GM23338 (cell line): ENCODE measurements at regions not wholly inside any gene's neighbourhood (a gene's known extent, or its start where the extent isn't known, plus 50 kb on each side); places are given as distances from the start of the nearest gene placed in this dataset.

Experiments used
- ATAC-seq: fragments of 200-7000 bp; cut with Tn5 transposase; 3 replicates; pipeline ENCODE4 v1.9.1; 2020
- DNase-seq: peaks from one replicate; pipeline ENCODE4 v3.0.0-alpha.2; 2015; ENCODE audit warnings: low spot score
- H2AFZ ChIP-seq: fragments of 200-600 bp; sonication (generic); 2 replicates; pipeline ENCODE4 v1.8.0; 2016; ENCODE audit warnings: antibody characterized with exemption, mild to moderate bottlenecking, moderate library complexity
- H3F3A ChIP-seq: fragments of 200-600 bp; sonication (generic); replicated peaks from 2 replicates; pipeline ENCODE4 v1.8.0; 2017; ENCODE audit warnings: antibody characterized with exemption, mixed run types, low read depth
- H3K27ac ChIP-seq: fragments of 200-600 bp; sonication (generic); 2 replicates; pipeline ENCODE4 v1.6.1; 2016; ENCODE audit warnings: low read depth
- H3K27me3 ChIP-seq: fragments of 200-600 bp; sonication (generic); 2 replicates; pipeline ENCODE4 v1.8.0; 2016; ENCODE audit warnings: mild to moderate bottlenecking, mixed run types, moderate library complexity; ENCODE audit not compliant: insufficient read depth
- H3K36me3 ChIP-seq: fragments of 200-600 bp; sonication (generic); 2 replicates; pipeline ENCODE4 v1.8.0; 2016; ENCODE audit warnings: mild to moderate bottlenecking; ENCODE audit not compliant: insufficient read depth
- H3K4me1 ChIP-seq: fragments of 200-600 bp; sonication (generic); 2 replicates; pipeline ENCODE4 v1.8.0; 2016; ENCODE audit warnings: mild to moderate bottlenecking, moderate library complexity; ENCODE audit not compliant: insufficient read depth
- H3K4me2 ChIP-seq: fragments of 200-600 bp; sonication (generic); 2 replicates; pipeline ENCODE4 v1.7.1; 2017; ENCODE audit warnings: mixed run types
- H3K4me3 ChIP-seq: fragments of 200-600 bp; sonication (generic); 2 replicates; pipeline ENCODE4 v1.6.1; 2016; ENCODE audit warnings: mixed run types
- H3K79me2 ChIP-seq: fragments of 200-600 bp; sonication (generic); replicated peaks from 2 replicates; pipeline ENCODE4 v1.8.0; 2017; ENCODE audit warnings: mild to moderate bottlenecking; ENCODE audit not compliant: insufficient read depth
- H3K9me2 ChIP-seq: fragments of 200-600 bp; sonication (generic); 2 replicates; pipeline ENCODE4 v1.8.0; 2017; ENCODE audit not compliant: insufficient read depth
- H4K20me1 ChIP-seq: fragments of 200-600 bp; sonication (generic); replicated peaks from 2 replicates; pipeline ENCODE4 v1.8.0; 2017; ENCODE audit warnings: mild to moderate bottlenecking; ENCODE audit not compliant: insufficient read depth
- H3K27ac Mint-ChIP-seq: 2 replicates; pipeline ENCODE4 v1.8.0; 2020; ENCODE audit warnings: inconsistent platforms, mild to moderate bottlenecking, moderate library complexity, mixed read lengths
- H3K27me3 Mint-ChIP-seq: 3 replicates; pipeline ENCODE4 v1.8.0; 2022; ENCODE audit warnings: low read depth, mild to moderate bottlenecking, moderate library complexity, mixed read lengths, inconsistent platforms; ENCODE audit not compliant: insufficient read depth, poor library complexity
- H3K36me3 Mint-ChIP-seq: 3 replicates; pipeline ENCODE4 v1.8.0; 2021; ENCODE audit warnings: low read depth, mild to moderate bottlenecking, inconsistent platforms, moderate library complexity, mixed read lengths
- H3K4me1 Mint-ChIP-seq: 3 replicates; pipeline ENCODE4 v1.8.0; 2020; ENCODE audit warnings: mild to moderate bottlenecking, inconsistent platforms, mixed read lengths
- H3K4me3 Mint-ChIP-seq: 3 replicates; pipeline ENCODE4 v1.8.0; 2021; ENCODE audit warnings: moderate library complexity, mild to moderate bottlenecking, inconsistent platforms, mixed read lengths
- H3K9me3 Mint-ChIP-seq: 3 replicates; pipeline ENCODE4 v1.8.0; 2020; ENCODE audit warnings: moderate library complexity, mild to moderate bottlenecking, inconsistent platforms, mixed read lengths
- CREB1 ChIP-seq: fragments of 250-450 bp; sonication (Bioruptor Pico); IDR thresholded peaks from 2 replicates; pipeline ENCODE4 v1.5.0; 2020; ENCODE audit warnings: low read depth, mild to moderate bottlenecking, moderate library complexity
- ETS1 ChIP-seq: IDR thresholded peaks from 2 replicates; pipeline ENCODE4 v1.6.1; 2016; ENCODE audit warnings: antibody characterized with exemption
- EZH2 ChIP-seq: fragments of 200-600 bp; sonication (generic); IDR thresholded peaks from one replicate; pipeline ENCODE4 v1.8.0; 2017; ENCODE audit warnings: antibody characterized with exemption, mild to moderate bottlenecking, low read depth; ENCODE audit not compliant: unreplicated experiment
- EZH2phosphoT487 ChIP-seq: fragments of 200-600 bp; sonication (generic); IDR thresholded peaks from one replicate; pipeline ENCODE4 v1.8.1; 2018; ENCODE audit warnings: antibody characterized with exemption; ENCODE audit not compliant: unreplicated experiment
- JUNB ChIP-seq: IDR thresholded peaks from one replicate; pipeline ENCODE4 v1.6.1; 2016; ENCODE audit warnings: antibody characterized with exemption; ENCODE audit not compliant: unreplicated experiment
- NANOG ChIP-seq: IDR thresholded peaks from 2 replicates; pipeline ENCODE4 v1.6.1; 2016; ENCODE audit warnings: antibody characterized with exemption, borderline replicate concordance
- POLR2AphosphoS5 ChIP-seq: IDR thresholded peaks from 2 replicates; pipeline ENCODE4 v1.6.1; 2016; ENCODE audit warnings: antibody characterized with exemption, low read depth
- STAT1 ChIP-seq: IDR thresholded peaks from one replicate; pipeline ENCODE4 v1.6.1; 2016; ENCODE audit warnings: antibody characterized with exemption; ENCODE audit not compliant: unreplicated experiment
- ZNF114 ChIP-seq: fragments of 250-450 bp; sonication (Bioruptor Pico); IDR thresholded peaks from 2 replicates; pipeline ENCODE4 v1.5.0; 2020; ENCODE audit warnings: mild to moderate bottlenecking, moderate library complexity
- TF ChIP-seq, protein P1 (sequence below): fragments of 250-450 bp; sonication (Bioruptor Pico); IDR thresholded peaks from 2 replicates; pipeline ENCODE4 v1.5.0; 2020; ENCODE audit warnings: mild to moderate bottlenecking, moderate library complexity
- TF ChIP-seq, protein P2 (sequence below): IDR thresholded peaks from one replicate; pipeline ENCODE4 v1.6.1; 2018; ENCODE audit warnings: antibody characterized with exemption; ENCODE audit not compliant: unreplicated experiment
- TF ChIP-seq, protein P3 (sequence below), 2 experiments: fragments of 200-600 bp in 1 of 2; sonication (generic) in 1 of 2; conservative IDR thresholded peaks; 2 replicates each; pipeline versions ENCODE4 v1.5.1 to v1.6.1; 2016 to 2017; ENCODE audit warnings: antibody characterized with exemption in 2 of 2, low read depth in 2 of 2, mild to moderate bottlenecking in 2 of 2, moderate library complexity in 1 of 2

GRCh38 chr7:86209036-86209435 lies 434.7 kb upstream of the GRM3 start (continued):
- no peak for TF ChIP-seq ETS1
- TF ChIP-seq NANOG: no peak
- TF ChIP-seq ZNF114 (CRISPR knock-in tag): no peak

- Histone ChIP-seq H3K27ac (no peak overlapping the region), H2AFZ (no peak overlapping the region), H3K79me2 (no peaks in the 10 kb centered on the region), H3K27me3 (no peaks in the 10 kb centered on the region), H3K4me3 (no peak overlapping the region), H3K4me1 (no peaks in the 10 kb centered on the region), H3F3A (no peaks in the 10 kb centered on the region), H3K4me2 (no peak overlapping the region), H3K9me2 (no peaks in the 10 kb centered on the region), H3K36me3 (no peaks in the 10 kb centered on the region), H4K20me1 (no peaks in the 10 kb centered on the region)
- Mint-ChIP-seq H3K9me3 (peaks cover 10% of the 10 kb centered on the region), H3K36me3 (peaks cover 8% of the 10 kb centered on the region; the same call in 2 of the 3 replicates), H3K27ac (no peak overlapping the region), H3K4me1 (no peaks in the 10 kb centered on the region), H3K4me3 (no peak overlapping the region), H3K27me3 (no peaks in the 10 kb centered on the region)
- ATAC-seq: no peak
- DNase-seq: no peak
- TF ChIP-seq STAT1: no peak
- no peak for TF ChIP-seq POLR2AphosphoS5
- no peak for TF ChIP-seq JUNB
- no peak for TF ChIP-seq NANOG
- TF ChIP-seq, protein P1, sequence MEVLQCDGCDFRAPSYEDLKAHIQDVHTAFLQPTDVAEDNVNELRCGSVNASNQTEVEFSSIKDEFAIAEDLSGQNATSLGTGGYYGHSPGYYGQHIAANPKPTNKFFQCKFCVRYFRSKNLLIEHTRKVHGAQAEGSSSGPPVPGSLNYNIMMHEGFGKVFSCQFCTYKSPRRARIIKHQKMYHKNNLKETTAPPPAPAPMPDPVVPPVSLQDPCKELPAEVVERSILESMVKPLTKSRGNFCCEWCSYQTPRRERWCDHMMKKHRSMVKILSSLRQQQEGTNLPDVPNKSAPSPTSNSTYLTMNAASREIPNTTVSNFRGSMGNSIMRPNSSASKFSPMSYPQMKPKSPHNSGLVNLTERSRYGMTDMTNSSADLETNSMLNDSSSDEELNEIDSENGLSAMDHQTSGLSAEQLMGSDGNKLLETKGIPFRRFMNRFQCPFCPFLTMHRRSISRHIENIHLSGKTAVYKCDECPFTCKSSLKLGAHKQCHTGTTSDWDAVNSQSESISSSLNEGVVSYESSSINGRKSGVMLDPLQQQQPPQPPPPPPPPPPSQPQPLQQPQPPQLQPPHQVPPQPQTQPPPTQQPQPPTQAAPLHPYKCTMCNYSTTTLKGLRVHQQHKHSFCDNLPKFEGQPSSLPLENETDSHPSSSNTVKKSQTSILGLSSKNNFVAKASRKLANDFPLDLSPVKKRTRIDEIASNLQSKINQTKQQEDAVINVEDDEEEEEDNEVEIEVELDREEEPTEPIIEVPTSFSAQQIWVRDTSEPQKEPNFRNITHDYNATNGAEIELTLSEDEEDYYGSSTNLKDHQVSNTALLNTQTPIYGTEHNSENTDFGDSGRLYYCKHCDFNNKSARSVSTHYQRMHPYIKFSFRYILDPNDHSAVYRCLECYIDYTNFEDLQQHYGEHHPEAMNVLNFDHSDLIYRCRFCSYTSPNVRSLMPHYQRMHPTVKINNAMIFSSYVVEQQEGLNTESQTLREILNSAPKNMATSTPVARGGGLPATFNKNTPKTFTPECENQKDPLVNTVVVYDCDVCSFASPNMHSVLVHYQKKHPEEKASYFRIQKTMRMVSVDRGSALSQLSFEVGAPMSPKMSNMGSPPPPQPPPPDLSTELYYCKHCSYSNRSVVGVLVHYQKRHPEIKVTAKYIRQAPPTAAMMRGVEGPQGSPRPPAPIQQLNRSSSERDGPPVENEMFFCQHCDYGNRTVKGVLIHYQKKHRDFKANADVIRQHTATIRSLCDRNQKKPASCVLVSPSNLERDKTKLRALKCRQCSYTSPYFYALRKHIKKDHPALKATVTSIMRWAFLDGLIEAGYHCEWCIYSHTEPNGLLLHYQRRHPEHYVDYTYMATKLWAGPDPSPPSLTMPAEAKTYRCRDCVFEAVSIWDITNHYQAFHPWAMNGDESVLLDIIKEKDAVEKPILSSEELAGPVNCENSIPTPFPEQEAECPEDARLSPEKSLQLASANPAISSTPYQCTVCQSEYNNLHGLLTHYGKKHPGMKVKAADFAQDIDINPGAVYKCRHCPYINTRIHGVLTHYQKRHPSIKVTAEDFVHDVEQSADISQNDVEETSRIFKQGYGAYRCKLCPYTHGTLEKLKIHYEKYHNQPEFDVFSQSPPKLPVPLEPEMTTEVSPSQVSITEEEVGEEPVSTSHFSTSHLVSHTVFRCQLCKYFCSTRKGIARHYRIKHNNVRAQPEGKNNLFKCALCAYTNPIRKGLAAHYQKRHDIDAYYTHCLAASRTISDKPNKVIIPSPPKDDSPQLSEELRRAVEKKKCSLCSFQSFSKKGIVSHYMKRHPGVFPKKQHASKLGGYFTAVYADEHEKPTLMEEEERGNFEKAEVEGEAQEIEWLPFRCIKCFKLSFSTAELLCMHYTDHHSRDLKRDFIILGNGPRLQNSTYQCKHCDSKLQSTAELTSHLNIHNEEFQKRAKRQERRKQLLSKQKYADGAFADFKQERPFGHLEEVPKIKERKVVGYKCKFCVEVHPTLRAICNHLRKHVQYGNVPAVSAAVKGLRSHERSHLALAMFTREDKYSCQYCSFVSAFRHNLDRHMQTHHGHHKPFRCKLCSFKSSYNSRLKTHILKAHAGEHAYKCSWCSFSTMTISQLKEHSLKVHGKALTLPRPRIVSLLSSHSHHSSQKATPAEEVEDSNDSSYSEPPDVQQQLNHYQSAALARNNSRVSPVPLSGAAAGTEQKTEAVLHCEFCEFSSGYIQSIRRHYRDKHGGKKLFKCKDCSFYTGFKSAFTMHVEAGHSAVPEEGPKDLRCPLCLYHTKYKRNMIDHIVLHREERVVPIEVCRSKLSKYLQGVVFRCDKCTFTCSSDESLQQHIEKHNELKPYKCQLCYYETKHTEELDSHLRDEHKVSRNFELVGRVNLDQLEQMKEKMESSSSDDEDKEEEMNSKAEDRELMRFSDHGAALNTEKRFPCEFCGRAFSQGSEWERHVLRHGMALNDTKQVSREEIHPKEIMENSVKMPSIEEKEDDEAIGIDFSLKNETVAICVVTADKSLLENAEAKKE (CRISPR knock-in tag): no peak
- no peak for TF ChIP-seq EZH2
- no peak for TF ChIP-seq ETS1
- TF ChIP-seq CREB1: no peak
- TF ChIP-seq, protein P2, sequence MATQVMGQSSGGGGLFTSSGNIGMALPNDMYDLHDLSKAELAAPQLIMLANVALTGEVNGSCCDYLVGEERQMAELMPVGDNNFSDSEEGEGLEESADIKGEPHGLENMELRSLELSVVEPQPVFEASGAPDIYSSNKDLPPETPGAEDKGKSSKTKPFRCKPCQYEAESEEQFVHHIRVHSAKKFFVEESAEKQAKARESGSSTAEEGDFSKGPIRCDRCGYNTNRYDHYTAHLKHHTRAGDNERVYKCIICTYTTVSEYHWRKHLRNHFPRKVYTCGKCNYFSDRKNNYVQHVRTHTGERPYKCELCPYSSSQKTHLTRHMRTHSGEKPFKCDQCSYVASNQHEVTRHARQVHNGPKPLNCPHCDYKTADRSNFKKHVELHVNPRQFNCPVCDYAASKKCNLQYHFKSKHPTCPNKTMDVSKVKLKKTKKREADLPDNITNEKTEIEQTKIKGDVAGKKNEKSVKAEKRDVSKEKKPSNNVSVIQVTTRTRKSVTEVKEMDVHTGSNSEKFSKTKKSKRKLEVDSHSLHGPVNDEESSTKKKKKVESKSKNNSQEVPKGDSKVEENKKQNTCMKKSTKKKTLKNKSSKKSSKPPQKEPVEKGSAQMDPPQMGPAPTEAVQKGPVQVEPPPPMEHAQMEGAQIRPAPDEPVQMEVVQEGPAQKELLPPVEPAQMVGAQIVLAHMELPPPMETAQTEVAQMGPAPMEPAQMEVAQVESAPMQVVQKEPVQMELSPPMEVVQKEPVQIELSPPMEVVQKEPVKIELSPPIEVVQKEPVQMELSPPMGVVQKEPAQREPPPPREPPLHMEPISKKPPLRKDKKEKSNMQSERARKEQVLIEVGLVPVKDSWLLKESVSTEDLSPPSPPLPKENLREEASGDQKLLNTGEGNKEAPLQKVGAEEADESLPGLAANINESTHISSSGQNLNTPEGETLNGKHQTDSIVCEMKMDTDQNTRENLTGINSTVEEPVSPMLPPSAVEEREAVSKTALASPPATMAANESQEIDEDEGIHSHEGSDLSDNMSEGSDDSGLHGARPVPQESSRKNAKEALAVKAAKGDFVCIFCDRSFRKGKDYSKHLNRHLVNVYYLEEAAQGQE: no peak
- TF ChIP-seq EZH2phosphoT487: no peak
- TF ChIP-seq, protein P3, sequence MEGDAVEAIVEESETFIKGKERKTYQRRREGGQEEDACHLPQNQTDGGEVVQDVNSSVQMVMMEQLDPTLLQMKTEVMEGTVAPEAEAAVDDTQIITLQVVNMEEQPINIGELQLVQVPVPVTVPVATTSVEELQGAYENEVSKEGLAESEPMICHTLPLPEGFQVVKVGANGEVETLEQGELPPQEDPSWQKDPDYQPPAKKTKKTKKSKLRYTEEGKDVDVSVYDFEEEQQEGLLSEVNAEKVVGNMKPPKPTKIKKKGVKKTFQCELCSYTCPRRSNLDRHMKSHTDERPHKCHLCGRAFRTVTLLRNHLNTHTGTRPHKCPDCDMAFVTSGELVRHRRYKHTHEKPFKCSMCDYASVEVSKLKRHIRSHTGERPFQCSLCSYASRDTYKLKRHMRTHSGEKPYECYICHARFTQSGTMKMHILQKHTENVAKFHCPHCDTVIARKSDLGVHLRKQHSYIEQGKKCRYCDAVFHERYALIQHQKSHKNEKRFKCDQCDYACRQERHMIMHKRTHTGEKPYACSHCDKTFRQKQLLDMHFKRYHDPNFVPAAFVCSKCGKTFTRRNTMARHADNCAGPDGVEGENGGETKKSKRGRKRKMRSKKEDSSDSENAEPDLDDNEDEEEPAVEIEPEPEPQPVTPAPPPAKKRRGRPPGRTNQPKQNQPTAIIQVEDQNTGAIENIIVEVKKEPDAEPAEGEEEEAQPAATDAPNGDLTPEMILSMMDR (conservative IDR thresholded peaks at IDR 0.05; ENCODE audit: low read depth in 2 of 2): no peak
- TF ChIP-seq ZNF114 (CRISPR knock-in tag): no peak
These were observed 436.0 kb upstream of the GRM3 start for GRCh38 chr7:86207740-86208139.
